HL-60 (cell line): ENCODE measurements at regions not wholly inside any gene's neighbourhood (a gene's known extent, or its start where the extent isn't known, plus 50 kb on each side); places are given as distances from the start of the nearest gene placed in this dataset.
A peak's percentile ranks its signal among the peaks of the same experiment; 100 is the strongest.

Experiments
- DNase-seq, 2 experiments: peaks; one replicate each; pipeline ENCODE4 v3.0.0-alpha.2; 2010 to 2020; ENCODE audit warnings: low read depth in 1 of 2, low spot score in 1 of 2
- H3K27ac ChIP-seq: fragments of 250-450 bp; sonication (Bioruptor Pico); replicated peaks from 2 replicates; pipeline ENCODE4 v1.5.1; 2020; ENCODE audit warnings: mild to moderate bottlenecking, moderate library complexity
- H3K27me3 ChIP-seq: fragments of 250-450 bp; sonication (Bioruptor Pico); 2 replicates; pipeline ENCODE4 v1.5.1; 2021; ENCODE audit warnings: mild to moderate bottlenecking, moderate library complexity; ENCODE audit not compliant: insufficient read depth, poor library complexity, severe bottlenecking
- H3K4me3 ChIP-seq: replicated peaks from 2 replicates; pipeline ENCODE4 v1.5.1; 2011; ENCODE audit warnings: mild to moderate bottlenecking, control low read depth, low read length; ENCODE audit not compliant: insufficient read depth
- CTCF ChIP-seq: IDR thresholded peaks from one replicate; pipeline ENCODE4 v1.5.1; 2011; ENCODE audit warnings: low read length, control low read depth, inconsistent platforms; ENCODE audit not compliant: insufficient read depth
- GABPA ChIP-seq: IDR thresholded peaks from 2 replicates; pipeline ENCODE4 v1.6.1; 2012; ENCODE audit warnings: low read depth
- POLR2AphosphoS5 ChIP-seq: IDR thresholded peaks from 2 replicates; pipeline ENCODE4 v1.6.1; 2012; ENCODE audit warnings: low read depth
- SPI1 ChIP-seq: IDR thresholded peaks from 2 replicates; pipeline ENCODE4 v1.6.1; 2012; ENCODE audit warnings: low read depth, mild to moderate bottlenecking, borderline replicate concordance
- TF ChIP-seq, protein P1 (sequence below): IDR thresholded peaks from 2 replicates; pipeline ENCODE4 v1.6.1; 2012; ENCODE audit warnings: low read depth; ENCODE audit not compliant: insufficient replicate concordance

- no peaks in the 10 kb centered on the region for H3K27me3 ChIP-seq
- DNase-seq, result no peak
- TF ChIP-seq SPI1, result no peak
- TF ChIP-seq POLR2AphosphoS5, result no peak
- TF ChIP-seq GABPA, result no peak
- no peak for TF ChIP-seq CTCF
- TF ChIP-seq, protein P1, sequence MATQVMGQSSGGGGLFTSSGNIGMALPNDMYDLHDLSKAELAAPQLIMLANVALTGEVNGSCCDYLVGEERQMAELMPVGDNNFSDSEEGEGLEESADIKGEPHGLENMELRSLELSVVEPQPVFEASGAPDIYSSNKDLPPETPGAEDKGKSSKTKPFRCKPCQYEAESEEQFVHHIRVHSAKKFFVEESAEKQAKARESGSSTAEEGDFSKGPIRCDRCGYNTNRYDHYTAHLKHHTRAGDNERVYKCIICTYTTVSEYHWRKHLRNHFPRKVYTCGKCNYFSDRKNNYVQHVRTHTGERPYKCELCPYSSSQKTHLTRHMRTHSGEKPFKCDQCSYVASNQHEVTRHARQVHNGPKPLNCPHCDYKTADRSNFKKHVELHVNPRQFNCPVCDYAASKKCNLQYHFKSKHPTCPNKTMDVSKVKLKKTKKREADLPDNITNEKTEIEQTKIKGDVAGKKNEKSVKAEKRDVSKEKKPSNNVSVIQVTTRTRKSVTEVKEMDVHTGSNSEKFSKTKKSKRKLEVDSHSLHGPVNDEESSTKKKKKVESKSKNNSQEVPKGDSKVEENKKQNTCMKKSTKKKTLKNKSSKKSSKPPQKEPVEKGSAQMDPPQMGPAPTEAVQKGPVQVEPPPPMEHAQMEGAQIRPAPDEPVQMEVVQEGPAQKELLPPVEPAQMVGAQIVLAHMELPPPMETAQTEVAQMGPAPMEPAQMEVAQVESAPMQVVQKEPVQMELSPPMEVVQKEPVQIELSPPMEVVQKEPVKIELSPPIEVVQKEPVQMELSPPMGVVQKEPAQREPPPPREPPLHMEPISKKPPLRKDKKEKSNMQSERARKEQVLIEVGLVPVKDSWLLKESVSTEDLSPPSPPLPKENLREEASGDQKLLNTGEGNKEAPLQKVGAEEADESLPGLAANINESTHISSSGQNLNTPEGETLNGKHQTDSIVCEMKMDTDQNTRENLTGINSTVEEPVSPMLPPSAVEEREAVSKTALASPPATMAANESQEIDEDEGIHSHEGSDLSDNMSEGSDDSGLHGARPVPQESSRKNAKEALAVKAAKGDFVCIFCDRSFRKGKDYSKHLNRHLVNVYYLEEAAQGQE, result no peak
- H3K4me3 ChIP-seq, result no peak overlapping the region
- H3K27ac ChIP-seq, result peak overlapping the region; percentile 54
Measured at GRCh38 chr1:101290922-101291561, 54.2 kb downstream of the S1PR1 start.

GRCh38 chr1:101291562-101292380 is 55.0 kb downstream of the S1PR1 start:
- Histone ChIP-seq H3K27me3 (no peaks in the 10 kb centered on the region), H3K4me3 (no peak overlapping the region), H3K27ac (peak overlapping the region; percentile 54)
- TF ChIP-seq POLR2AphosphoS5 (peak; percentile 83), SPI1 (peak; percentile 61; the same call in 1 of the 2 replicates), CTCF (no peak), GABPA (no peak)
- TF ChIP-seq, protein P1, result no peak
- peak; percentile 14 to 87 for DNase-seq

DNA sequence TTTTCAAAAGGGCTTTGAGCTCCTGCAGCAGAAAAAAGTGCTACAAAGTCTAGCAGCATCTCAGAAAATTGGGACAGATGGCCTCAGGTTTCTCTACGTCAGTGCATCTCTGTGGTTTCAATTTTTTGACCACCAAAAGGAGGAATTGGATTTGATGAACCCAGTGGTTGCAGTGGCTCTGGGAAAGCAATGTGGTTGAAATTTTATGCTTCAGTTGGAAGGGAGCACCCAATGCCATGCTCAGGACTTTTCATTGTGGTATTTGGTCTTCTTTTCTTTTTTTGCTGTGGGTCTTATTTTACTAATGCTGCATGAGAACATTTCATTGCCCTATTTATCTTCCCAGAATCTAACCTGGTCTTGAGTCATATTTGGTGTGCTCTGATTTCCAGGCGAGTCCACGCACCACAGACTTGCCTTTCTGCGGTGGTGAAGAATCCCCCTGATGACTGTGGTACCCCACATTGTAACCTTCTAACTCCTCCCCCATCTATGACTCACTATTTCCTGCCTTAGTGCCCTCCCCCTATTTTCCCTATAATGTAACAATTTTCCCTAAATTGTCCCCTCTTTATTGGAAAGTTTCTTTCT is 56.7 kb downstream of the S1PR1 start:
- DNase-seq, result peak in 1 of 2 experiments; percentile 48
- Histone ChIP-seq H3K27ac (no peak overlapping the region), H3K27me3 (no peaks in the 10 kb centered on the region), H3K4me3 (no peak overlapping the region)
- TF ChIP-seq CTCF, result no peak
- peak; percentile 75; the same call in 1 of the 2 replicates for TF ChIP-seq SPI1
- no peak for TF ChIP-seq GABPA
- TF ChIP-seq POLR2AphosphoS5, result peak; percentile 38; the same call in 1 of the 2 replicates
- TF ChIP-seq, protein P1, result no peak
